ENCODE measurements at regions not wholly inside any gene's neighbourhood (a gene's known extent, or its start where the extent isn't known, plus 50 kb on each side); places are given as distances from the start of the nearest gene placed in this dataset.
"Not testable (repeated sequence)": the region's sequence is repeated elsewhere in the genome, so short reads cannot be mapped to it uniquely, and the experiment has no call there.

DNA sequence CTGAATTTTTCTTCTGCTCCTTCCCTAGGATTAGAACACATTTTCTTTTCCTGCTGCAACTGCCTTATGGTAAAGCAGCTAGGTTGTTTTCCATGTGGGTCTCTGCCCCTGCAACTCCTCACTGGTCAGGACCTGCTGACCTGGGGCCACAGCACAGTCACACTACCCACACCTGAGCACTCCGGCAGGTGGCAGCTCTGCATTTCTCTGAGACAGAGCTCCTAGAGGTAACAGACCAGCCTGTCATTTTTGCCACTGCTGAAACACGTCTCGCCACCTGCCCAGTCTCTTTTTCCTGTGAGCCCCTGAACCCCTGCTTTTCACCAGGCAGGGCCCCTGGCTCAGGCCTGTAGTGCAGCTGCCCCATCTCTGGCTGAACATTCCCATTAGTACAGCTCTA, 609.6 kb downstream of the HINT1 start:
- no peak for DNase-seq

DNA sequence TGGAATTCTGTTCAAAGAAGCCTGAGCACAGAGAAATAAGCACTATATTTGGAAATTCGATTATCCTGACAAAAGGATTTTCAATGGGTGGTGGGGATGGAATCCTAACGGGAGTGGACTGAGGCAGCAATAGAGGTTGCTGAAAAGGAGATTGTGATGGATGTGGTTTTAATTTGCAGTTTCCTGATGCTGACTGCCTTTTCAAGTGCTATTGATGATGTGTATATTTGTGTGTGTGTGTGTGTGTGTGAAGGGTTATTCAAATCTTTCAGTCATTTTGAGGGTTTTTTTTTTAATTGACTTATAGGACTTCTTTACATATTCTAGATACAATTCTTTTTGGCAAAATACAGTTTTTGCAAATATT, 614.5 kb downstream of the HINT1 start:
- DNase-seq, result no peak

DNA sequence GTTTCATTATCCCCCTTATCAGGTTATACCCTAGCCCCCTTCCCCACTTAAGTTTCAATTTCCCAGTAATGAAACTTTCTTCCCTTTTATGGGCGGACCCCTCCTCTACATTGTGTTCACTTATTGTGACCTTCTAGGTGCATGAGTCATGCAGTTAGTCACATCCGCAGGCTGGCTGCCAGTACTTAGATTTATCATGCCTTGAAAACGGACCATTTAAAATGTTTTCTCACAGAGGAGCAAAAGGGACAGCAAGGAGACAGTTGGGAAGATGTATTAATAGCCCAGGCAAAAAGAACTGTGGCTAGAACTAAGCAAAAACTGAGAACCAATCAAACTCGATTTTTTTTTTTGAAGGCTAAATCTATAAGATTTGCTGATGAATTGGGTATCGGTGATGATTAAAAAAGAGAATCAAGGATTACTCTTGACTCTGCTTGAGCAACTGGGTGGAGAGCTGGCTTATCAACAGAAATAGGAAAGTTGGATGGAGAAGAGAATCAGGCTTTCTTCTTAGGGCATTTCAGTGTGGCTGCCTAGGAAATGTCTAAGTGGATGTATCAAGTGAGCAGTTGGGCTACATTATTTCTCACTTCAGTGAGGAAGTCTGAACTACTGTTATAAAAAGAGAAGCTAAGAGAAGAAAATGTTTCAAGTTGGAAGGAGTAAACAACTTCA, 615.0 kb downstream of the HINT1 start:
- peak; percentile 90 for DNase-seq

DNA sequence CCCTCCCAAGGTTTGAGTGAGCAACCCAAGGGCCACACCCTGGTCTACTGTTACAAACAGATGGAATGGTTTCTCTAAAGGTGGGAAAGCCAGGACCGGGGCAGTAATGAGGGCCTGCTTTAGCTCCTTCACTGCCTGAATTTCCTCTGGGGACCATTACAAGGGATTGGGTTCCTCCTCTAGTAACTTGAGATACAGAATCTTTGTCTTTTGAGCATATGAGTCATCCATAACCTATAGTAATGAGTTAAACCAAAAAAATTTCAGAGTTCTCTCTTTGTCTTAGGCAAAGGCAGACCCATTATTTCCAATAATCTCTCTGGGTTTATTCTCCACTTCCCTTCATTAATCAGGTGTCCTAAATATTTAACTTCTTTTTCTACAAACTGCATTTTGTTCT, 618.8 kb downstream of the HINT1 start:
- DNase-seq, result peak; percentile 50

DNA sequence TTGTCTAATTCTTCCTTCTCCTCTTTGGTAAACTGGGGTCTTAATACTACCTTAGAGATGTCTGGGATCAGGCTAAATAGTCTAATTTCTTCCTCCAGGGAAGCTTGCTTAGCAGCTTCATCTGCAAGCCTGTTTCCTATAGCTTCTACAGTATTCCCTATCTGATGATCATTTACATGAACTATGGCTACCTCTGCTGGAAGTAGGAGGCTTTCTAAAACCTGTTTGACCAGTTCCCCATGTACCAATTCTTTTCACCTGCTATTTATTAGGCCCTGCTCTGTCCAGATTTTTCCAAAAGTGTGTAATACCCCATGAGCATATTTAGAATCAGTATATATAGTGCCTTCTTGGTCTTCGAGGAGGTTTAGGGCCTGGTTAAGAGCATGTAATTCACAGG, 619.8 kb downstream of the HINT1 start:
- DNase-seq, result no peak

DNA sequence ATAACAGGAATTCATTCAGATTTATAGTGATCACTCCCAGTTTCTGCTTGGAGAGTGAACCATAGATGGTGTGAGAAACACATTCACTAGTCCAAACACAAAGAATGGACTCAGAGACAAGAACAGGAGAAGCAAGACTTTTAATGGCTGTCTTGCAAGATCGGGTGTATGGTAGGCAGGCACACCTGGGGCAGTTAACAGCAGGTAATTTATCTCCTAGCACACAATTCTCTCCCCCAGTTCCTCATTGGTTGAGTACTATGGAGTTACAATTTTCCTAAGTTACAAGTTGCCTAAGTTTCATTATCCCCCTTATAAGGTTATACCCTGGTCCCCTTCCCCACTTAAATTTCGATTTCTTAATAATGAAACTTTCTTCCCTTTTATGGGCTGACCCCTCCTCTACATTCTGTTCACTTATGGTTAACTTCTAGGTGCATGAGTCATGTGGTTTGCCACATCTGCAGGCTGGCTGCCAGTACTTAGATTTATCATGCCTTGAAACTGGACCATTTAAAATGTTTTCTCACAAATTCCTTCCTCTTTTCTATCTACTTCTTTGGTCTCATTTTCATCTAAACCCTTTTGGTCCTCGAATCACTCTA, 623.3 kb downstream of the HINT1 start:
- peak; percentile 78 for DNase-seq

DNA sequence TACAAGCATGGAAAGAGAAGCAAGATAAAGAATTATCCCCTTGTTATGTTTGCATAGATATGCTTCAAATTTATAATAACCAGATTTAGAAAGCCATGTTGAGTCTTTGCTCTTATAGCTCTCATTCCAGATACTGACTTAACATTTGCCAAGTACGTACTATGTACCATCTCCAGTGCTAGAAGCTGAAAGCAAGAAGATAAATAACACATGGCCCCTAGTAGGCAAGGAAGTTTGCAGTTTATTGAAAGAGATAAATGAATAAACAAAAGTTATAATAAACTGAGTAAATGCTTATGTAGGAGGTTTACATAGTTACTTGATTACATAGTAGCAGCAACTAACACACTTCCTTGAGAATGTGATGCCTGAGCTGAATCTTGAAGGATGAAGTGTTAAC, 628.4 kb downstream of the HINT1 start:
- DNase-seq, result no peak

DNA sequence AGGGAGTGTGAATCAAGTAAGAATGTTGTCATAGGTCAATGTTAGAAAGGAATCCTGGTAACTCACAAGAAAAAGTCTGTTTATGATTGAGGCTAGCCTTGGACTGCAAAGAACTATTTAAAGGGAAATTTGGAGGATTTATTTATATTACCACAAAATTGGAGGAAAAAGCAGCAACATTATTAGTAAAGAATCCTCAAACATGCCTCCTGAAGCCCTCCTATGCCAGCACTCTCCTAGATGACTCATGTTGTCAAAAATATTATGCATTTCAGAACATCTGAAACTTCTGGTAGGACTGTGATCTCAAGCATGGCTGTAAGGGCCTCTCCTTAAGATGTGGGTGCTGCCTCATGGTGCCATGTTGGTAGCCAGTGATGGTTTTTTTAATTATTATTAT, 628.5 kb downstream of the CHSY3 start:
- DNase-seq, result peak; percentile 38

DNA sequence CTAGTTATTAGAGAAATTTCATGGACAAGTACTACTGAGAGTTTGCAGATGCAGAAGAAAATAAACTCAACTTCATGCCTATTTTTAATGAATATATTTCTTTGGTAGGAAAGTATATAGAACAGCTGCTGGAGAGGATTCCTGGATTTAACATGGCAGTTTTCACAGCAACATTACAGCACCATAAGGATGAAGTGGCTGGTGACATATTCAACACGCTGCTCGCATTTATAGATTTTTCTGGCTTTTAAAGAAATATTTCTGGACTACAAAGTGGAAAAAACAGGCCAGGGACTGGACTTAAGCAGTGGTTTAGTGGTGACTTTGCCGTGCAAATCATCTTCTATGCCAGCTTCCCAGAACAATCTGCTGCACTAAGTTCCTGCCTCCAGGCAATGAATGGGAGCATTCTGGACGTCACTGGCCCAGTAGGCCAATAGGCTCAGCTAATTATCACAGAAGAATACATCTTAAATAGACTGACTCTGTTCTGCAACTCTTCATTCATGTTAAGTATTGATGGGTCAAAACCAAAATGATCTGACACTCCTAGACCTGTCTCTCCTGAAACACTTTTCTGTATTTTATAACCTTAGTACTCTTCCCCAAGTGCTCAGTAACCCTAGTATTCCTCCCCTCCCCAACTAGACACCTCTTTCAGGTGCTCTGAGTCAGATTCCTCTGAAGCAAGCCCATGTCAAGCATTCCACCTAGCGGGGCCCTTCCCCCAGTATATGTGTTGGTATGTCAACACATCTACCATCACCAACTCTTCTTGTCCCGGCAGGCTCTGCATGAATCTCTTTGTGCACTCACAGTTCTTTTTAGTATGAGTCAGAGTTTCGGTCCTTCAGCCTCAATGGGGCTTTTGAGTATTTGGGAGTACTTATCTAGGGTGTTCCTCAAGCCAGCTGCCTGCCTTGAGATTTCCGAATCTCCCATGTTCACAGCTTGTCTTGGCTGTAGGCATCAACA, 625.5 kb downstream of the CHSY3 start:
- no peak for DNase-seq

DNA sequence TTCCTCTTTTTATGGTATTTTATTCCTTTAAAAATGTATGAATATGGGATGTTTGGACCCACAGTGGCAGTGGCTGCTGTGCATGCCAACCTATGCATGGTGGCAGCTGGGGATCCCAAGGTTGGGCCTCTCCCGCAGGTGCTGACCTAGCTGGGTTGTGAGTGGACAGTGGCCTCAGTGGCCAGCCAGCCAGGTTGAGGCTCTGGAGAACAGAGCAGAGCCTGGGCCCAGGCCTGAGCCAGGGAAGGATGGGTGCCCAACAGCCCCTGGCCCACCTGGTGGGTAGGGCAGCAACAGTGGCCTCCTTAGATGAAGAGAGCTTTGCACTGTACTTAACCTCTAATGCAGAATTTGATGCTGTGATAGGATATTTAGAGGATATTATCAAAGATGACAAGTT, 624.8 kb downstream of the CHSY3 start:
- DNase-seq, result no peak

DNA sequence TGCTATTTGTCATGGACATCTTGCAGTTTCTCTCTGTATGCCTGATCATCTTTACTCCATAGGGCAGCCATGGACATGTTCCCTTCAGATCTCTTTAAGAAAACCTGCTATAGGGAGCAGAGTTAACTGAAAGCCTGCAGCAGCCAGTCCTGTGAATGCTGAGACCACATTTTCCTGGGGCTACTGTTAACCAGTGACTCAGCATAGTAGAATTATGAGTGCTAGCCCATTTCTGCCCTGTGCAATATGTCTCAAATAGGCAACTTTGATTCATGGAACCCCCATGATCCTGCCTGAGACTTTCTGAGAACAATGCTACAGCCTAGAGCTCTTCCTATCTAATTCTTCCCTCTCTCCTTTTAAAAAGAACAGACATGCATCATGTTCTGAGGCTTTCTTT, 624.2 kb downstream of the CHSY3 start:
- DNase-seq, result peak; percentile 76

DNA sequence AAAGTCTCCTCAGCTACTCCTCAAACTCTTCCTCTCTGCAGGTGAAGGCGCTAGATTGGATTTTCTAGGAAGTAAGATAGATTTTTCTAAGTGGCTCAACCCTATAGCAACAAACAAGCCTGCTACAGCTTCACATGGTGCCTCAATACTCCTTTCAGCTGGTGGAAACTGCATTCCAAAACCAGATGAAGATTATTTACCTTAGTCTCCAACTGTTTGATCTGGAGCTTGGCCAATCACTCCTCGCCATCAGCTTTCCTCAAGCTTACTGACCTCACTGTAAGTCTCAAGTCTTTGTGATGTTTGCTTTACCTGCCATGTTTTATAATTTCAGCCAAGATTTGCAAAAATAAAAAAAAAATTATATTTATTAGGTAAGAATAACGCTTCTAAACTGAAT, 622.4 kb downstream of the CHSY3 start:
- peak; percentile 75 for DNase-seq

DNA sequence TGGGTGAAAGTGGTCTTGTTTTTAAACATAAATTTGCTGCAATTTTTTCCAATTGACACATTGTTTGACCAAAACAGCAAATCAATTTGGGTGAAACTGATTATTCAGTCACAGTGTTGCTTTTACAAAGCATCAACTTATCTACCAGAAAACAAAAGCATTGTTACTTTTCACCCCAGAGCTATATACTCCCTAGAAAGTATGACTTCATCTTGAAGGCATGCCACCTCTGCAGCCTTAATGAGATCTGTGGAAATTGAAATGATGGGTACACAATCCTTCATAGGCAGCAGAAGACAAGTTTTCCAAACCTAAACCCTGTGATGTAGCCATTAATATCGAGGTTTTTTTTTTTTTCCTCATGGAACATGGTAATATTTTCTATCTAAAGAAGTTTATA, 615.9 kb downstream of the CHSY3 start:
- peak; percentile 55 for DNase-seq

DNA sequence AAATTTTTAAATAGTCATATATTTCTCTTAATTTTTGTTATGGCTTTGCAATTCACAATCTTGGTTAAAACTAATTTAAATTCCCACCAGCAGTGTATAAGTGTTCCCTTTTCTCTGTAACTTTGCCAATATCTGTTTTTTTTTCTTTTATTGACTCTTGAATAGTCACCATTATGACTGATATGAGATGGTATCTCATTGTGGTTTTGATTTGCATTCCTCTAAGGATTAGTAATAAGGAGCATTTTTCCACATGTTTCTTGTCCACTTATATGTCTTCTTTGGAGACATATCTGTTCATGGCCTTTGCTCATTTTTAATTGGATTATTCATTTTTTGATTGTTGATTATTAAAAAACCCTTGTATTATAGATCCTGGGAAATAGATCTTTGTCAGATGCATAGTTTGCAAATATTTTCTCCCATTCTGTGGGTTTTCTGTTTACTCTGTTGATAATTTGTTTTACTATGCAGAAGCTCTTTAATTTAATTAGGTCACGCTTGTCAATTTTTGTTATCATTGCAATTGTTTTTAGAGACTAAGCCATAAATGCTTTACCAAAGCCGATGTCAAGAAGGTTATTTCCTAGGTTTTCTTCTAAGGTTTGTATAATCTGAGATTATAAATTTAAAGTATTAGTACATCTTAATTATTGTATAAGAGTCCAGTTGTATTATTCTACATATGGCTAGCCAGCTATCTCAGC, 610.9 kb downstream of the CHSY3 start:
- peak; percentile 94 for DNase-seq

DNA sequence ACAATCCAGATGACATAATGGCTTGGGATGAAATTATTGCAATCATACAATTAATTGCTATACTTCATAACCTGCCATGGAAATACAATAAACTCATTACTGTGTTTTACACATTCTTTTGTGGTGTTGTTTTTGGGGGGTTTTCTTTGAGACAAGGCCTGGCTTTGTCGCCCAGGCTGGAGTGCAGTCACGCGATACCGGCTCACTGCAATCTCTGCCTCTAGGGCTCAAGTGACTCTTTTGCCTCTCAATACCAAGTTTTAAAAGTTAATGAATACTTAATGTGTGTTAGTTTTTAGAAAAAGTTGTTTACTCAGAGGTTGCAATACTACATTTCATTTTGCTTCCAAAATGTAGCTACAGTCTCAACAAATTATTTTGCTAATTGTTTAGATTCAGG, 598.4 kb downstream of the CHSY3 start:
- DNase-seq, result no peak

DNA sequence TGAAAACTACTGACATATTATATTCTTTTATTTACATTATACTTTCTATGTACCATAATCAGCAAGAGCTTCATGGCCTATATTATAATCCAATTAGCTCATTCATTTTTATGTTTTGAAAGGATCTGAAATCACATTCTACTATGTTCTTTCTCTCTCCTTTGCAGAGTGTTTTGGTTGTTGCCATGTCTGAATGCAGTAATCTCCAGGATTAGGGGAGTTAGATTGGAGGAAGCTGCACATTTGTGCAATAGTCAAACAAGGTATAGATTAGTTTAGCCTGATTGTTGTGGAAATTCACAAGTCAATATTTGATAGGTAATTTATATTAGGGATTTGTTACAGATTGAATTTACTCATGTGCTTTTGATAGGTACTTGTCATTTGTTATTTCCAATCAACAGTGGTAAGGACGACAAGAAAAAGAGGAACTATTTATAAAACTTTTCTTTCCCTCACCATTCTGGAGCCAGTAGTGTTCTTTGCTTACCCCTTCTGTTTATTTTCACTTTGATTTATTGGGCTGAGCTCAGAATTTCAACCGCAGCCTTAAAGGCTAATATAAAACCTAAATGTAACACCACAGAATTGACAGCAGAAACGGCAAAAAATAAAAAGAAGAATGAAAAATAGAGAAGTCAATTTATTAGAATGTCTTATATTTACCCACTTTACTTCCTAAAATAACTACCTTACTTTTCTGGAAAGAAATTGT, 597.0 kb downstream of the CHSY3 start:
- no peak for DNase-seq

DNA sequence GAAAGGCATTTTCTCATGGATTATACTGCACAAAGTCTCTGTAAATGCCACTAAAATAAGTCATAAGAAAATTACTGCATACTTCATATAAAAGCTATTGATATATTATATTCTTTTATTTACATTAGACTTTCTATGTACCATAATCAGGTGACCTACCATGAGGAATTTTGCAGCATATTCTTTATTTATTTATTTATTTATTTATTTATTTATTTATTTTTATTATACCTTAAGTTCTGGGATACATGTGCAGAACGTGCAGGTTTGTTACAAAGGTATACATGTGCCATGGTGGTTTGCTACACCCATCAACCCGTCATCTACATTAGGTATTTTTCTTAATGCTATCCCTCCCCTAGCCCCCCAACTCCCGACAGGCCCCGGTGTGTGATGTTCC, 596.2 kb downstream of the CHSY3 start:
- not testable (repeated sequence) for DNase-seq

DNA sequence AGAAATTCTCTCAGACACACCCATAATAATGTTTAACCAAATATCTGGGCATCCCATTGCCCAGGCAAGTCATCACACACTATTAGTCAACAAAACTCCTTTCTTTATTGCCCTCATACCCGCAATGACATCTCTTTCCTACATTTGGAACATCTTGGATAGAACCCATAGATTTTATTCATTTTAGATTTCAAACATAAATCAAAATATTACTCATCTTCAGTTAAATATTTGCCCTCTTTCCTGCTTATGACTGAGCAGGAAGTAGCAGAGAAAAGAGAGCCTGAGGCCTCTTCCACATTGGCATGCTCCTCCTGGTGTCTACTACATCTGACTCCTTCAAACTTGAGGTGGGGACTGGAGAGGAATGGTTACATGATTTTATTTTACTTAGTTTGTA, 592.0 kb downstream of the CHSY3 start:
- peak; percentile 61 for DNase-seq

DNA sequence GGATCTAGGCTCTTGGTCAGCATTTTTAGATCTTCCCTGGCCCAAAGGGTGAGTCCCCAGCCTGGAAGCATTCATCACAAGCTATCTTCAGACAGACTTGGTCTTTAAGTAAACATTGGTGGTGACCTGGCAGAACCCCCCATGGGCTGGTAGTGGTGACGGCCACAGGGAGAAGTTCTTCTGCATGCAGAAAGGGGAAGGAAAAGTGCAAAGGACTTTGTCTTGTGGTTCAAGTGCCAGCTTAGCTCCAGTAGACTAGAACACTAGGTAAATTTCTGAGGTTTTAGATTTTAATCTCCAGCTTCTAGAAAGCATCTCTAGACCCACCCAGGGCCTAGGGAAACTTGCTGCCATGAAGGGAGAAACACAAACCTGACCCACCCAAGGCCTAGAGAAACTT, 584.0 kb downstream of the CHSY3 start:
- DNase-seq, result no peak

DNA sequence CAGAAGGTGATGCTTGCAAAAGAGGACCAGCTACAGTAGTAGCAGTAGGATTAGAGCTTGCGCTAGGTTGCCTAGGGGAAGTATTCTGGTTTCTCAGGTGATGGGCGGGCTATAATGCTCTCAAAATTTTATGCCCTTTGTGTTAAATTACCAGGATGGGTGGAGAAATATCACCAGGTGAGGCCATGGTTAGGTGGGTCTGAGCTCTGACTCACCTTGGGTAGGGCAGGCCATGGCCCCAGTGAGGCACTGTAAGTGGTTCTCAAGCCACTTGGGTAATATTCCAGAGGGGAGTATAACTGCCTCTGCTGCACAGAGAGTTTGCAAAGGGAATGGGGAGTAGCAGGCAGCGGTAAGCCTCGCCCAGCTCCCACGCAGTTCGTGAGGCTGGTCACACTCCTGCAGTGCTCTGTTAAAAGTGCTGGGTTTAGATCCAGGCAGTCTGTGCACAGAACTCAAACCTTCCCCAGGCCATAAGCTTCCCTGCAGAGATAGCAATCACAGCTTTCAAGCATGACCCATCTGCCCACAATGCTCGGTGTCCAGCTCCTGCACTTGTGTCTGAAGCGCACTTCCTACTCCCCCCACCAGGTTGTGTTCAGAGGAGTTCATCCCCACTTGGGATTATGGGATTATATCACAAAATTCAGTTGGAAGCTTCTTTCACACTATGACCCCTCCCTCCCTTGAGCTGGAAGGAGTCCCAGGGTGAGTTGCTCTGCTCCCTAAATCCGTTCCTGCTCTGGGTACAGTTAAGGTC, 575.0 kb downstream of the CHSY3 start:
- no peak for DNase-seq

DNA sequence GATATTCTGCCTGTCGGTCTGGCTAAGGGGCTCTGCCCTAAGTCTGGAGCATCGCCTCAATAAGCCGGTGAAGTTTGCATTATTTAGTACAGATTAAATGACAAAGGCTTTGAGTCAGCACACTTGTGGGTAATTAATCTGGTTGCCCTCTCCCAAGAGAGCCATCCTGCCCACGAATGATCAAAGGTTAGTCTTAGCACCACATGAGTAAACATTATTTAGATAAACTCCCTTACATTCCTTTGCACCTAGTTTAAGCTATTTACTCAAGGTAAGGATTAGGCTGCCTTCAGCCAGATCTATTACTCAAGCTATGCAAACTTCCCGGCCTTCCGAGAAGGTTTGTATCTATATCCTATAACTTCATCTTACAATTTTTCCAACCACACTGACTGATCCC, 572.1 kb downstream of the CHSY3 start:
- no peak for DNase-seq

DNA sequence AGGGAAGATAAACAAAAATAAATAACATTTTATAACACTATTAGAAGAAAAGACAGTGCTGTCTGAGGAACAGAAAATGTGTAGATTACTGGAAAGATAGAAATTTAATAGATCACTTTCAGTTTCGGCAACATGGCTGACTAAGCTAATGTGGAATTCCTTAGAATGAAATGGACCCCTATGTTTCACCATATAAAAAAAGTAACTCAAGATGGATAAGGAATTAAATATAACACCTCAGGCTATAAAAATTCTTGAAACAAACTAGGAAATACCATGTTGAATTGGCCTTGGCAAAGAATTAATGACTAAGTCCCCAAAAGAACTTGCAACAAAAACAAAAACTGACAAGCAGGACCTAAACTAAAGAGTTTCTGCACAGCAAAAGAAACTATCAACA, 558.3 kb downstream of the CHSY3 start:
- peak; percentile 60 for DNase-seq
